SK-N-SH treated with all-trans-retinoic acid at 6 μM for 48 hours (cell line): ENCODE measurements at regions not wholly inside any gene's neighbourhood (a gene's known extent, or its start where the extent isn't known, plus 50 kb on each side); places are given as distances from the start of the nearest gene placed in this dataset.
A peak's percentile ranks its signal among the peaks of the same experiment; 100 is the strongest.

Source experiments
- ATAC-seq: fragments of 200-7000 bp; cut with Tn5 transposase; 3 replicates; pipeline ENCODE4 v1.9.1; 2020; ENCODE audit warnings: mild to moderate bottlenecking, moderate library complexity
- ARNTL ChIP-seq: fragments of 450-650 bp; formaldehyde crosslinking; IDR thresholded peaks from 2 replicates; pipeline ENCODE4 v1.5.0; 2020; ENCODE audit warnings: low read depth, mild to moderate bottlenecking, moderate library complexity, borderline replicate concordance
- BACH2 ChIP-seq: fragments of 250-450 bp; sonication (Bioruptor Pico); IDR thresholded peaks from 2 replicates; pipeline ENCODE4 v1.9.0; 2021; ENCODE audit warnings: mild to moderate bottlenecking, borderline replicate concordance
- CSDC2 ChIP-seq: fragments of 250-450 bp; sonication (Bioruptor Pico); IDR thresholded peaks from 2 replicates; pipeline ENCODE4 v1.5.0; 2020; ENCODE audit warnings: mild to moderate bottlenecking, moderate library complexity
- GLIS3 ChIP-seq: fragments of 250-450 bp; sonication (Bioruptor Pico); IDR thresholded peaks from 2 replicates; pipeline ENCODE4 v1.5.0; 2020; ENCODE audit warnings: mild to moderate bottlenecking, moderate library complexity
- ISL1 ChIP-seq: fragments of 250-450 bp; sonication (Bioruptor Pico); IDR thresholded peaks from 2 replicates; pipeline ENCODE4 v2.1.2; 2022; ENCODE audit warnings: mild to moderate bottlenecking, moderate library complexity
- OSR1 ChIP-seq: fragments of 250-450 bp; sonication (Bioruptor Pico); IDR thresholded peaks from 2 replicates; pipeline ENCODE4 v1.8.0; 2022; ENCODE audit warnings: moderate library complexity, mild to moderate bottlenecking, inconsistent platforms
- PPARA ChIP-seq: fragments of 250-450 bp; sonication (Bioruptor Pico); IDR thresholded peaks from 2 replicates; pipeline ENCODE4 v1.5.0; 2020; ENCODE audit warnings: mild to moderate bottlenecking, borderline replicate concordance
- RARB ChIP-seq: fragments of 250-450 bp; sonication (Bioruptor Pico); IDR thresholded peaks from 2 replicates; pipeline ENCODE4 v1.8.0; 2021; ENCODE audit warnings: mild to moderate bottlenecking, moderate library complexity
- SNAI2 ChIP-seq: fragments of 250-450 bp; sonication (Bioruptor Pico); IDR thresholded peaks from 2 replicates; pipeline ENCODE4 v1.5.0; 2020; ENCODE audit warnings: mild to moderate bottlenecking, moderate library complexity
- TCF4 ChIP-seq: fragments of 250-450 bp; sonication (Bioruptor Pico); IDR thresholded peaks from 2 replicates; pipeline ENCODE4 v1.8.0; 2021; ENCODE audit warnings: mild to moderate bottlenecking, moderate library complexity, borderline replicate concordance
- TOX ChIP-seq: fragments of 250-450 bp; sonication (Bioruptor Pico); IDR thresholded peaks from 2 replicates; pipeline ENCODE4 v1.8.0; 2021; ENCODE audit warnings: mild to moderate bottlenecking, moderate library complexity, borderline replicate concordance
- ZC3H10 ChIP-seq: fragments of 250-450 bp; sonication (Bioruptor Pico); IDR thresholded peaks from 2 replicates; pipeline ENCODE4 v1.5.1; 2021; ENCODE audit warnings: mild to moderate bottlenecking, moderate library complexity
- ZFP30 ChIP-seq: fragments of 450-650 bp; formaldehyde crosslinking; IDR thresholded peaks from 2 replicates; pipeline ENCODE4 v1.5.0; 2022; ENCODE audit warnings: mild to moderate bottlenecking, moderate library complexity
- ZNF70 ChIP-seq: fragments of 450-650 bp; formaldehyde crosslinking; IDR thresholded peaks from 2 replicates; pipeline ENCODE4 v1.5.0; 2020; ENCODE audit warnings: mild to moderate bottlenecking, moderate library complexity
- ZNF8 ChIP-seq: fragments of 450-650 bp; formaldehyde crosslinking; IDR thresholded peaks from 2 replicates; pipeline ENCODE4 v1.5.0; 2020; ENCODE audit warnings: mild to moderate bottlenecking, moderate library complexity
- TF ChIP-seq, protein P1 (sequence below): fragments of 250-450 bp; sonication (Bioruptor Pico); IDR thresholded peaks from 2 replicates; pipeline ENCODE4 v1.5.1; 2021; ENCODE audit warnings: mild to moderate bottlenecking, moderate library complexity
- TF ChIP-seq, protein P2 (sequence below): fragments of 250-450 bp; sonication (Bioruptor Pico); IDR thresholded peaks from 2 replicates; pipeline ENCODE4 v1.5.0; 2020; ENCODE audit warnings: mild to moderate bottlenecking, moderate library complexity
- TF ChIP-seq, protein P3 (sequence below): fragments of 250-450 bp; sonication (Bioruptor Pico); IDR thresholded peaks from 2 replicates; pipeline ENCODE4 v1.8.0; 2020; ENCODE audit warnings: mild to moderate bottlenecking, moderate library complexity, borderline replicate concordance

DNA sequence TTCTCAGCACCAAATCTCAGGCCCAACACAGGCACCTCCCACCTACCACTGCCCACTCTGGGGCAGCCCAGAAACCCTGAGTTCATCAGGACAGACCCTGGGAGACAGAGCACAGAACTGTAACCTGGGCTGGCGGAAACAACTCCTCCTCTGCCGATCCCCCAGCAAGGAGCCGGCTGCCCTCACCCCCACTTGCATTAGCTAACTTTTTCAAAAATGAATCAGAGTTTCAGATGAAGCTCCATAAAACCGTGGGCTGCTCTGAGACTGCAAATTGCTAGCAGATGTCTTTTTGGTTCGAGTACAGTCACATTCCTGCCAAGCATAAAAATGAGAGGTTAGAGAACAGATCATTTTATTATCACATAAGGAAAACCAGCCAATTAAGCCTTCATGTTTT is 93.4 kb upstream of the PARD3 start:
- ATAC-seq: peak; percentile 92
- TF ChIP-seq, protein P1, sequence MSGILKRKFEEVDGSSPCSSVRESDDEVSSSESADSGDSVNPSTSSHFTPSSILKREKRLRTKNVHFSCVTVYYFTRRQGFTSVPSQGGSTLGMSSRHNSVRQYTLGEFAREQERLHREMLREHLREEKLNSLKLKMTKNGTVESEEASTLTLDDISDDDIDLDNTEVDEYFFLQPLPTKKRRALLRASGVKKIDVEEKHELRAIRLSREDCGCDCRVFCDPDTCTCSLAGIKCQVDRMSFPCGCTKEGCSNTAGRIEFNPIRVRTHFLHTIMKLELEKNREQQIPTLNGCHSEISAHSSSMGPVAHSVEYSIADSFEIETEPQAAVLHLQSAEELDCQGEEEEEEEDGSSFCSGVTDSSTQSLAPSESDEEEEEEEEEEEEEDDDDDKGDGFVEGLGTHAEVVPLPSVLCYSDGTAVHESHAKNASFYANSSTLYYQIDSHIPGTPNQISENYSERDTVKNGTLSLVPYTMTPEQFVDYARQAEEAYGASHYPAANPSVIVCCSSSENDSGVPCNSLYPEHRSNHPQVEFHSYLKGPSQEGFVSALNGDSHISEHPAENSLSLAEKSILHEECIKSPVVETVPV: no peak
- TF ChIP-seq TCF4 (0 out of 2 replicates have a peak, but pooled peaks have one; percentile 17), OSR1 (CRISPR knock-in tag) (no peak)

DNA sequence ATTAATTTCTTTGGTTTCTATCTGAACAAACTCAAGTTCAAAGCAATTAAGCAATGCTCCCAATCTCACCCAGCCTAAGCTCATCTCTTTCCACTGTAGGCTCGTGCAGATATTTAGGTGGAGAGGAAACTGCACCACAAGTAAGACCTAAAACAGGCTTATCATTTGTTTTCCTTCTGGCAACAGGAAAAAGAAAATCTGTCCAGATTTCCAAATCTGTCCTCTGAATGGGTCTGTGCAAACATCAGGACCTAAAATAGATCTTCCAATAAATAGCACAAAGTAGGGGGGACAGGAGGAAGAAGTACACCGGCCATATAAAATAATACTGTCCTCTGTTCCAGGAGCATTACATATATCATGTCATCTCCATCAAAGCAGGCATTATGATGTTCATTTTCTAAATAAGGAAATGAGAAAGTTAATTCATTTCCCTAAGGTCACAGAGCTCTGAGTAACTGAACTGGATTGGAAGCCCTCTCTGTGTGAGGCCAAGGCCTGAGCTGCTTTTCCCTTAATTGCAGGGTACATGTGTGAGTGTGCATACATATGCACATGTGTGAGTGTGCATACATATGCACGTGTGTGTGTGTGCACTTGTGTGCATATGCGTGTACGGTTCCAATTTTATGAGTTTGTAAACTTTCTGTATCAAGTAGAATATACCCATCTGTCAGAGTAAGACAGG is 92.8 kb upstream of the PARD3 start:
- TF ChIP-seq ZFP30 (CRISPR knock-in tag) (no peak), ZNF70 (CRISPR knock-in tag) (no peak), TOX (CRISPR knock-in tag) (no peak), ZNF8 (no peak), PPARA (CRISPR knock-in tag) (no peak)
- TF ChIP-seq, protein P2, sequence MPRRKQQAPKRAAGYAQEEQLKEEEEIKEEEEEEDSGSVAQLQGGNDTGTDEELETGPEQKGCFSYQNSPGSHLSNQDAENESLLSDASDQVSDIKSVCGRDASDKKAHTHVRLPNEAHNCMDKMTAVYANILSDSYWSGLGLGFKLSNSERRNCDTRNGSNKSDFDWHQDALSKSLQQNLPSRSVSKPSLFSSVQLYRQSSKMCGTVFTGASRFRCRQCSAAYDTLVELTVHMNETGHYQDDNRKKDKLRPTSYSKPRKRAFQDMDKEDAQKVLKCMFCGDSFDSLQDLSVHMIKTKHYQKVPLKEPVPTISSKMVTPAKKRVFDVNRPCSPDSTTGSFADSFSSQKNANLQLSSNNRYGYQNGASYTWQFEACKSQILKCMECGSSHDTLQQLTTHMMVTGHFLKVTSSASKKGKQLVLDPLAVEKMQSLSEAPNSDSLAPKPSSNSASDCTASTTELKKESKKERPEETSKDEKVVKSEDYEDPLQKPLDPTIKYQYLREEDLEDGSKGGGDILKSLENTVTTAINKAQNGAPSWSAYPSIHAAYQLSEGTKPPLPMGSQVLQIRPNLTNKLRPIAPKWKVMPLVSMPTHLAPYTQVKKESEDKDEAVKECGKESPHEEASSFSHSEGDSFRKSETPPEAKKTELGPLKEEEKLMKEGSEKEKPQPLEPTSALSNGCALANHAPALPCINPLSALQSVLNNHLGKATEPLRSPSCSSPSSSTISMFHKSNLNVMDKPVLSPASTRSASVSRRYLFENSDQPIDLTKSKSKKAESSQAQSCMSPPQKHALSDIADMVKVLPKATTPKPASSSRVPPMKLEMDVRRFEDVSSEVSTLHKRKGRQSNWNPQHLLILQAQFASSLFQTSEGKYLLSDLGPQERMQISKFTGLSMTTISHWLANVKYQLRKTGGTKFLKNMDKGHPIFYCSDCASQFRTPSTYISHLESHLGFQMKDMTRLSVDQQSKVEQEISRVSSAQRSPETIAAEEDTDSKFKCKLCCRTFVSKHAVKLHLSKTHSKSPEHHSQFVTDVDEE: no peak
- ATAC-seq: peak; percentile 45

DNA sequence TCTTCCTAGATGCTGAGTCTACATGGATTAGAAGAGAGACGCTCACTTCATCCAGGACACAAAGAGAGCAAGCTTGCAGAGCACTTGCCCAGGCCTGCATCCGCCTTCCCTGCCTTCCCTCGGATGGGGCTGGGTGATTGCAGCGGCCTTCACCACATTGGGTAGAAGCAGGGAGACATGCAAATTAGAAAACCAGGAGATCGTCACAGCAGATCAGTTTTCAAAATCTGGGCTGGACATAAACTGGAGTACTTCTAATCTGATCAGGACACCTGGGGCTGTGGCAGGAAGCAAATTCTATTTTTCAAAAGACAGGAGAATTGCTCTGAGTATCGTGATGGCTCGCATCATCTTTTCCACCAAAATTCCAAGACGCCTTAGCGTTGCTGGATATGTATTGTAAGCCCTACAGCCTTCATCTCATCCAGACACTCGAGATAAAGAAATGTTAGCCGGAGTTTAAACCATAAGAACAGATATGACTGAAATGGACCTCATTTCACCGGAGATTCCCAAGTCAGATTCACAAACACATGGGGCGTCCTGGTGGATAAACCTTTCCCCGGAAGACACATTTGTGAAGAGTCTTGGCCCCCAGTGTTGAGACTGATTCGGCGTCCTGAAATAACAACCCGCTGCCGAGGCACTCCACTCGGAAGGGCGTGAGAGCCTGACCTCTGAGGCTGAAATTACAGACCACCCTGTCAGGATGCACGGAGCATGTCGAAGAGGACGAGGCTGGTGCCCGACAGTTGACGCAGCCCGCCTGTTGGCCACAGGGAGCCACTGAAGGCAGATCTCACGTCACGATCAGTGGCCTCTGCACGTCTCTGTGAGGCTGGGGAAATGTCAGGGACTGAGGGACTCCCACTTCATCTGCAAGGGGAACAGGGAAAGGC is 91.2 kb upstream of the PARD3 start:
- ATAC-seq: no peak
- no peak for TF ChIP-seq ISL1
- TF ChIP-seq PPARA (CRISPR knock-in tag): no peak
- TF ChIP-seq ZC3H10 (CRISPR knock-in tag): no peak
- TF ChIP-seq CSDC2 (CRISPR knock-in tag): no peak
- TF ChIP-seq GLIS3: no peak
- no peak for TF ChIP-seq BACH2 (CRISPR knock-in tag)
- no peak for TF ChIP-seq SNAI2 (CRISPR knock-in tag)
- no peak for TF ChIP-seq ZFP30 (CRISPR knock-in tag)
- TF ChIP-seq RARB (CRISPR knock-in tag): no peak
- TF ChIP-seq, protein P3, sequence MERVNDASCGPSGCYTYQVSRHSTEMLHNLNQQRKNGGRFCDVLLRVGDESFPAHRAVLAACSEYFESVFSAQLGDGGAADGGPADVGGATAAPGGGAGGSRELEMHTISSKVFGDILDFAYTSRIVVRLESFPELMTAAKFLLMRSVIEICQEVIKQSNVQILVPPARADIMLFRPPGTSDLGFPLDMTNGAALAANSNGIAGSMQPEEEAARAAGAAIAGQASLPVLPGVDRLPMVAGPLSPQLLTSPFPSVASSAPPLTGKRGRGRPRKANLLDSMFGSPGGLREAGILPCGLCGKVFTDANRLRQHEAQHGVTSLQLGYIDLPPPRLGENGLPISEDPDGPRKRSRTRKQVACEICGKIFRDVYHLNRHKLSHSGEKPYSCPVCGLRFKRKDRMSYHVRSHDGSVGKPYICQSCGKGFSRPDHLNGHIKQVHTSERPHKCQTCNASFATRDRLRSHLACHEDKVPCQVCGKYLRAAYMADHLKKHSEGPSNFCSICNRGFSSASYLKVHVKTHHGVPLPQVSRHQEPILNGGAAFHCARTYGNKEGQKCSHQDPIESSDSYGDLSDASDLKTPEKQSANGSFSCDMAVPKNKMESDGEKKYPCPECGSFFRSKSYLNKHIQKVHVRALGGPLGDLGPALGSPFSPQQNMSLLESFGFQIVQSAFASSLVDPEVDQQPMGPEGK (CRISPR knock-in tag): no peak
- TF ChIP-seq, protein P1: no peak
- no peak for TF ChIP-seq TOX (CRISPR knock-in tag)
- TF ChIP-seq OSR1 (CRISPR knock-in tag): no peak
- TF ChIP-seq ZNF8: no peak
- TF ChIP-seq ARNTL (CRISPR knock-in tag): no peak

DNA sequence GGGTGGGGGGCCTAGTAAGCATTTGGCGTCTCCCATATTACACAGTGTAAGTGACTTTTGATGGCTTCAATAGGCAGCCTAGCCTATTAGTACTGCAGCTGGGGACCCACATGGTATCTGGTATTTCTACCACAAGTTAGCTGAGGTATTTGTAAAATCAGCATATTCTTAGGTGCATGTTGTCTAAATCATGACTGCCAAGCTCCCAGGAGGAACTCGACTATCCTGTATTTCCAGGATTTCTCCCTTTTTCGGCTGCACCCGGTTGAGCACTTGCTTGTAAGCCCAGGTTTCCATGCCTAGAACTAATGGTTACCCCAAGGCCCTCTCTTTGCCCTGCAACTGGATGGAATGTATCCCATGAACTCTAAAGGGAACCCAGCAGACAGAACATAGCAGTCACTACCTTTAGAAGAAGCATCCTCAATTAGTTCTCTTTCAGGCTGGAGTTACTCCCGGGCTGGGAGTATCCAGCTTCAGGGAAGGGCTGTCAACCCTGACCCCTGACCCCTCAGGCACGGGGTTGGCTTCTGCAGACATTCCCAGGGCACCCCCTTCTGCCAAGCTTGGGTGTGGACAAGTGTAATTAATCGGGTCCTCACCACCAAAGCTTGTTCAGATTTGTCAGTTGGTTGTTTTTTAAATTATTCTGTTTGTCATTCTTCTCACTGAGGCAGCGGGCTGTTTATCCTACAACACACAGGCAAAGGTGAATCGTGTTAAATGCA is 90.3 kb upstream of the PARD3 start:
- ATAC-seq: no peak
- TF ChIP-seq ZNF8: no peak
